T1000 (cell line): ENCODE measurements at regions not wholly inside any gene's neighbourhood (a gene's known extent, or its start where the extent isn't known, plus 50 kb on each side); places are given as distances from the start of the nearest gene placed in this dataset.

ENCODE experiments used
- DNase-seq: peaks from one replicate; lab custom pipeline; 2025; ENCODE audit warnings: mixed read lengths; lab: John Stamatoyannopoulos, UW

GRCh38 chr13:108360139-108360538, 90.6 kb downstream of the TNFSF13B start:
- no peak for DNase-seq

DNA sequence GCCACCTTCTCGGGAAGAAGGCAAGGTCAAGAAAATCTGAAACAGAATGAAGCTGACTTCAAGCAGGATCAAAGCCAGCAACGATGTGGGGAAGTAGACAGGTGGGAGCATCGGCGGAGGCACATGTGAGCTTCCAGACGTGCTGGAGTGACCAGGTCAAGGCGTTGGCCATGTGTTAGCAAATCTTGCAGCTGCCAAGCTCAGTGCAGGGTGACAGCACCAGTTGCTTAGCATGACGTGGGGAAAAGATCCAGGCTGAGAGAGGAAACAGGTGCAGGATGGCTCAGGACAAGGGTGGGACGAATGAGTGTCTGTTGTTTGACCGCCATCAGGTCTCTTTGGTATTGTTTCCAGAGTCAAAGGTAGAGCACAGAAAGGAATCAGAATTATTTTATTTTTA, 92.3 kb downstream of the TNFSF13B start:
- no peak for DNase-seq

- DNase-seq = no peak
Measured at GRCh38 chr13:108363666-108364065, 94.1 kb downstream of the TNFSF13B start.

- no peak for DNase-seq
Measured at GRCh38 chr13:108365255-108365654, 95.7 kb downstream of the TNFSF13B start.

- no peak for DNase-seq
Measured at GRCh38 chr13:108368250-108368905, 98.9 kb downstream of the TNFSF13B start.

GRCh38 chr13:108369412-108369811, 99.9 kb downstream of the TNFSF13B start:
- no peak for DNase-seq

GRCh38 chr13:108375034-108375433, 105.5 kb downstream of the TNFSF13B start:
- DNase-seq = no peak

- DNase-seq = no peak
Measured at GRCh38 chr13:108375772-108376171, 106.3 kb downstream of the TNFSF13B start.

GRCh38 chr13:108376308-108376707, 106.8 kb downstream of the TNFSF13B start:
- no peak for DNase-seq

DNA sequence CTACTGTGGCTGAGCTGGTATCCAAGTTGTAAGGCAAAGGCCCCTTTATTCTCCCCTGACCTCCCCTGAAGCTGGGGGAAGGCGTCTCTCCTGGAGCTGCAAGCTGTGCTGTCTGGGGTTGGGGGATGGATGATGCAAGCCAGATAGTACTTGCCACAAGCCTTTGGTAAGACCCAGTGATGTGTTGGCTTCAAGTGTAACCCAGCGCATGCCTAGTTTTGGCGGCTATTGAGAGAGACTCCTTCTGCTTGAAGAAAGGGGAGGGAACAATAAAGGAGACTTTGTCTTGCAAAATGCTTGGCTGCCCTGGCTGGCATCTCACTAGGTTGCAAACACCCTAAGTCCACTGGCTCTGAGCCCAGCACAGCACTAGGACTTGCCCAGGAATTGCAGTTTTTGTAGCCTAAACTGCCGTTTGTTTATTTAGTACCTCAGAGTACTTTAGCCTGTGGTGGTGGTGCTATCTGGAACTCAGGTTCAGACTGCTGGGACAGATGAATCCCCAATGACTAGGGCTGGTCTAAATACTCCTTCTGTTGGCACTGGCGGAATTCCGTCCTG, 108.2 kb downstream of the TNFSF13B start:
- no peak for DNase-seq

GRCh38 chr13:108383667-108384066, 114.1 kb downstream of the TNFSF13B start:
- DNase-seq = no peak

DNA sequence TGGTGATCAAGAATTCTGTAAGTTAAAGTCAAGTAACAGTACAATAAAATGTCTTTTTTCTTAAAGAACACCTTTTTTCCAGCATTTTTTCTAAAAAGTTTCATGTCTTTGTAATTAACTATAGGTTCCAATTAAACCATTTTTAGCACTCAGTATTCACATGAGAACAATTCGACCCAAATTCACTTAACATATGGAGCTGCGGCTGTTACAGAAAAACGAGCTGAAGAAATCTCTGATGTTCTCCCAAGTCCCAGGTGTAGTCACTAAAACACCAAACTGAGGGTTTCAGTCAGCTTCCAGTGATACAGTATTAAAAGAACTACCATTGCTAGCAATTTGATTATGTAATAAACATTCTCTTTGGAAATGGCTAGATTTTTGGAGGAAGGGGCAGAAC, 117.6 kb downstream of the TNFSF13B start:
- DNase-seq = no peak

DNA sequence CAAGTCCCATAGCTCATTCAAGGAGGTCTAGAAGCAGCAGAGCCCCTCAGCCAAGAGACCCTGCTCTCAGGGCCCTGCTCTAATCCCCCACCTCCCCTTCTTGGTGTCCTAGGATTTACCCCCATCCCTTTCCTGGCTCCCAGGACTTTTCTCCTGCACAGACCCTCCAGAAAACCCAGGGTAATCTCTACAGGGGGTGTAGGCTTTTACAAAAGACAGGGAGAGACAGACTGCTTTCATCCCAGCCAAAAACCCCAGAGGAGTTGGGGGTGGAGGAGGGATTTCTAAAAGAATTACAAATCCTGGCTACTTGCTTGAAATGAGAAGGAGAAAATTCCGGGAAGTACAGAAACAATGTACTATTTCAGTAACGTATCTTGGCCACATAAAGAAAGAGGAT, 133.3 kb downstream of the TNFSF13B start:
- no peak for DNase-seq

GRCh38 chr13:108407495-108407894, 138.0 kb downstream of the TNFSF13B start:
- no peak for DNase-seq

DNA sequence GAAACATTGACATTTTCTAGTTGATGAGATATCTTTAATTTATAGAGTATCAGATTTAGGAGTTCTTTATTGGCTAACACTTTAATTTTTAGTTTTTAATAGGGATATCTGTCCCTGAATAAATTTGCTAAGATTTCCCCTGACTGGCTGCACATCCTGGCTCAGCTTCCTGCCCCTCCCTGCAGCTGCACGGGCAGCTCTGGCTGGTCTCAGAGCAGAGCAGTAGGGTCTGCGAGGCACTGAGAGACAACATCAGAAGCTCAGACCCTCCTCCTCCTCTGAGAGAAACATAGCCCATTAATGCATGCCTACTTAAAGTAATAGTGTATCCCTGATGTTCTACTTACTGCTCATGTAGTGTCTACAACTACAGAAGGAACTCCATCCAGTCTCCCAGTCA, 139.2 kb downstream of the TNFSF13B start:
- no peak for DNase-seq

DNA sequence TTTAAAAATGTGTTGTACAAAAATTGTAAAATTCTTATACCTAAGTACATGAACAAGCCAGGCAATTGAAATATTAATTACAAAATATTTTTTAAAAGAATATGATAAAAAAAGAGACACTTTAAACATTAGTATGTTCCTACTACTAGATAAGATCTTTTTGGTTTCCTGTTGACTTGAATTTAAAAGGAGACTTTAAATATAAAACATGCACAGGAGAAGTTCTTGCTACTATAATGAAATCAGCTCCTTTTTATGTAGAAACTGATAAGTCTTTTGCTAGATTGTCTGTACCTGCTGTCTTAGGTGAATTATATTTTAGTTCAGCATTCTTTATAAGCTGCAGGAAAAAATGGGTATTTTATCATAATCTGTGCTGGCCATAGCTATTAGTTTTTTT, 140.2 kb downstream of the TNFSF13B start:
- no peak for DNase-seq

- no peak for DNase-seq
Measured at GRCh38 chr13:108419768-108420167, 150.2 kb downstream of the TNFSF13B start.

DNA sequence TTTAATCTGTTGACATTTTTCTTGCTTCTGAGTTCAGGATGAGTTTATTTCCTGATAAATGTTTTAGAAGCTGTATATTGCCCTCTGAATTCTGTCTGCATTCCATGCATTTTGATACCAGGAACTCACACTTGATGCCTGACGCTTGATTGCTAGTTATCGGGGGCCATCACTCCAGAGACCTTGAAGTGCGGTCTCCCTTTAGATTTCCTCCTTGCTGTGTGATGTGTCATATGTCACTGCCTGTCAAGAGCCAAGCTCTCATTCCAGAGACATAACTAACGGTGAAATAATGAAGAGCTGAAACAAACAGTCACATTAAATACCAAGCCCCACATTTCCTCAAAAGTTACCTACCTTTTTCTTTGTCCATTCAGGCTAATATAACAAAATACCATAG, 155.5 kb downstream of the TNFSF13B start:
- no peak for DNase-seq

- DNase-seq = no peak
Measured at GRCh38 chr13:108426893-108427292, 157.4 kb downstream of the TNFSF13B start.

GRCh38 chr13:108427355-108427754, 157.8 kb downstream of the TNFSF13B start:
- no peak for DNase-seq

- no peak for DNase-seq
Measured at GRCh38 chr13:108428691-108429090, 159.2 kb downstream of the TNFSF13B start.

GRCh38 chr13:108433976-108434755, 164.6 kb downstream of the TNFSF13B start:
- no peak for DNase-seq

- DNase-seq = no peak
Measured at GRCh38 chr13:108435393-108436149, 166.1 kb downstream of the TNFSF13B start.
